ENCODE measurements at regions not wholly inside any gene's neighbourhood (a gene's known extent, or its start where the extent isn't known, plus 50 kb on each side); places are given as distances from the start of the nearest gene placed in this dataset.
"Not testable (repeated sequence)": the region's sequence is repeated elsewhere in the genome, so short reads cannot be mapped to it uniquely, and the experiment has no call there.

DNA sequence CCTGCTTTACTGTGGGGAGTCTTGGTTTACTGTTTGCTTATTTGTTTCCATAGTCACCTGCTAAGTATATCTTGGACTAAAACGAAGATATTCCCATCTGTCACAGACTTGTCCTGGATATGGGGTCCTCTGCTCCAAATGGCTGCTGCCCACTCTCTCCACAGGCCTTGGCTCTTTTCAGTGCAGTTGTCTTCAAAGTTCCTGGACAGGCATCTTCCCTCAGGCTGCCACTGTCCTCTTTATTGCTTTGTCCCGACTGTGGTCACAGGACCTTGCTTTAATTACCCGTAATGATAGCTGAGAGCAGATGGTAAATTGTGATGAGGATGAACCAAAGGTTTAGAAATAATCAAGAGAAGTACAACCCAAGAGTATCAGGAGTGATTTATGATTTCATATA lies 713.9 kb upstream of the CCDC179 start:
- no peak for DNase-seq

DNA sequence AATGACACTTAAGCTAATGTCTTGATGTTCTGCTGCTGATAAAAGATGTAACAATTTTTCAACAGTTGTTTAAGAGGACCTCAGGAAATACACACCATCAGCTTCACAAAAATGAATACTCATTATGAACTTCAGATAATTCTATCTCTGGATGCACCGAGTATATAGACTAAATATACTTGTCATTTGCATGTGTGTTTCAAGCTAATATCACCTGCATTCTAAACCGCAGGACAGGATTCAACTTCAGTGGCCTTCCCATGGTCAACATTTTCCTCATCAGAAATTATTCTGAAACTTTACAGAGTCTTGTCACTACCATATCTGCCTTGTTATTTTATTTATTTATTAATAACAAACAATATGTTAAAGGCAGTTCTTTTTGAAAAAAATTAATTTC lies 717.0 kb upstream of the CCDC179 start:
- DNase-seq = no peak

DNA sequence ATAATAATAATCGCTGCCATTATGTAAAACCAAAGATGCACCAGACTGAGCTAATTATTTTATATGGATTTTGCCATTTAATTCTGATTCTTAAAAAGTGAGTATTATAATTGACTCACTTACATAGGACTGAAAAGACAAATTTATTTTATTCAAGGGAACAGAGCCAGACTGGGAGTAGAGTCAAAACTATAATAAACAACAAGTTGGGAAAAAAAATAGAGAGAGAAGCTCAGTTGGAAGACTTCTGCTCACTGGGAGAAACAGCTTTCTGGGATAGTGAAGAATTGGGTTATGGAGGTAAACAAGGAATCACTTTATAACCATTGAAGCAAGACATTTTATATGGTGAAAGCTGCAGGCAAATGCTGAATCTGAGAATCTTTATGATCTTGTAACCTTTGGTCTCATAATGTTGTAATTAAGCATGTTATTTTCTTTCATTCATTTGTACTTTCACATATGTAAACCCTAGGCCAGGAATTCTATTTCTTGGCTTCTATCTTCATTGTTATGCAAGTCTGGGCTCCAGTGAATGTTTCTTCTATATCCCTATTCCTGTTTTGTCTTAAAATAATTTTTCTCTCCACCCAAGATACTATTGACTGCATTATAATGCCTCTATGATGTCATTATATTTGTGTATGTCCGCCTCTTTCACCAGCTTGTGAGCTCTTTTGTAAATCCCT lies 725.3 kb upstream of the CCDC179 start:
- no peak for DNase-seq

DNA sequence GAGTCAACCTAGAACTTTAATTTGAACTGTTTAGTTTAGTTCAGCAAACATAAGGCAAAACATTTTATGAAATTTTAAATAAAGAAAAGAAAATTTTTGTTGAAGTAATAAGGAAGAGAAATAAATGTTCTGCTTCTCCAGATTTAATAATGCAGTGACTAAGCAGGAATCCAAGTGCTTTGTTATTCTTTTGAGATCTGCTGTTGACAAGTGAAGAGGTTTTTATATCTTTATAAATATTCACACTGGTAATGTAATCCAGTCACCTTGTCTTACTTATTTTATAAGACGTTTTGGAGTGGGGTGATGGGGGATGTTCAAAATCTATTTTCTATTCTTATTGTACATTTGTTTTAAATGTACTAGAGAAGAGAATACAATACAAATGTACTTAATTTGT lies 725.9 kb upstream of the CCDC179 start:
- no peak for DNase-seq

DNA sequence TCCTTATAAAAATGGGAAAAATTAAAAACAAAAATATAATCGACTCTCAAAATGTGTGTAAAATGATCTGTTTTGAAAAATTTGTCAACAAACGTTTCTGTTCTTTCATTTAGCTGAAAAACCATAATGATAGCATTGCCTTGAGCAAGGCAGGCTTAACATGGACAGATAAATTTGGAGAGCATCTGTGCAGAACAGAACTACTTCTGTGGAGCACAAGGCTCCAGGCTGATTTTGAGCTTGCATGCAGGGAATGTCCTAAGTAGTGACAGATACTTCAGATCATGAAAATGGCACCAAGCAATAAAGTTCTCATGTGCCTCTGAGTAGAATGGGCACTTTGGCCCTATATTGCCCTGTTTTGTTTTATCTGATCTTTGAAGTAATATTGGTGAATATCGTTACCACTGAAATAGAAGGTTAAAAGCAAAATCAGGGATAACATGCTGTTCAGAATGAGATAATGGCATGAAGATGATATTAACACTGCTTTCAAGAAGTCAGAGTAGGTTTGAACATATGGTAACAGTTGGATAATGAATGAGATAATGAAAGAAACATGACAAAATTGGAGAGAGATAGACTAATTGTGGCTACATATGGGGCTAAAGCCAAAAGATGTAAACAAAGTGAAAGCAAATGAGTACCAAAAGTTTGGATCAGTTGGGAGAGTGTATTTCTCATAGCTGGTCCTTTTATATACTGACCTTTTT lies 730.5 kb upstream of the CCDC179 start:
- no peak for DNase-seq

DNA sequence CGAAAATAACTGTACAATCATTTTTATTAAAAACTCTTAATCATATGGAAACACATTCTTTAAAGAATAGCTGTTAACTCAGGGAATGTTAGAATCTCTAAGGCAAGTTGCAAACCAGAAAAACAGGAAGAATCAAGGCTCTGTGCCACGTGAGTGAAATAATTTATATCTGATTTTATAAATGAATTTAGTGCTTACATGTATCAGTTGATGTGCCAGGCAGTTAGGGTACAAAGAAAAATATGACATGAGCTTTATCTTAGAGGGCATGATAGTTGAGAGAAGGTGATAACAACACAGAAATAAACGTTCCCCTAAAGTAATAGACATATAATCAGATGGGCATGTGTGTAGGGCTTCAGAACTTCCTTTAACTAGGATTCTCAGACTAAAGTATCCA lies 734.5 kb upstream of the CCDC179 start:
- DNase-seq = no peak

DNA sequence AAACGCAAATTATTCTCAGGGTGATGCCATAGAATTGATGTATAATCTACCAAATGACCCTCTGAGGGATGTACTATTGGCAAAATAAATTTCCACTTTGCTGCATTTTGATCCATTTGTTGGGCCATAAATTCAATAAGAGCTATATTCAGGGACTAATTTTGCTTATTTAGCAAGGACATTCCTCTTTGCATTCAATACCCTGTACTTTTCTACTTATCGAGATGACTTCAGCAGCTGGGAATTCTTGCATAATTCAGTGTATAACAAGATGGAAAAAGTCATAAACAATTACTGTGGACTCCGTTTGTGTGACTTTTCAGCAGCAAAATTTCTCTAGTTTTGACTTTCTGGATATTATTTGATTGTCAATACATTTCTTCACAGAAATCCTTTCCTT lies 744.7 kb upstream of the CCDC179 start:
- DNase-seq = no peak

DNA sequence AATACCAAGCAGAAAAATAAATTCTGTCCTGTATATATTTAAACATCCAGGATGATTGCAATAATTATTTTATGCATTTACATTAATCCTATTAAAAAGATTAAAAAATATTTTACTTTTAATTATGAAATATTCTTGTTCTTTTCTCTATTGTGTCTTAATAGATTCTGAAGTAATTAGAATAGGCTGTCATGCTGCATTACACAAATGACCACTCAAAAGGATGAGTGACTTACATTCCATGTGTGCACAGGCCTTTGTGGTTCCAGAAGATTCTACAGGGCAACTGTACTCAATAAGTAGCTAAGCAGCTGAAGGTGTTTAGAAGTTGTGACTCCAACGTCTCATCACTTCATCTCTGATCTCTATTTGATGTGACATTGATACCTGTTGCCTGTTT lies 745.9 kb upstream of the CCDC179 start:
- no peak for DNase-seq

DNA sequence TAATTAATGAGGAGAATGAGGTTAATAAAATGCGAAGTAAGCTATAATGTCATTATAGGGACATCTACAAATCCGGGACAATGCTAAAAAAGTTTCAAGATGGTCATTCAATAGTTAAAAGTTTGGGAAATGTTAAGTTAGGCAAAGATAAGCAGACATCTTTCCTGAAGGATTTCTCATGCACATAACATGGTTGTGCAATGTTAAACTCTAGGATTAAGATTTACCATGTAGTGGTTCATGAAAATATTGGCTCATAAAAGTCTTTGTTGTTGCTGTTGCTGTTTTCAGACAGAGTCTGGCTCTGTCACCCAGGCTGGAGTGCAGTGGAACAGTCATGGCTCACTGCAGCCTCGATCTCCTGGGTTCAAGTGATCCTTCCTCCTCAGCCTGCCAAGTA lies 751.5 kb upstream of the CCDC179 start:
- no peak for DNase-seq

DNA sequence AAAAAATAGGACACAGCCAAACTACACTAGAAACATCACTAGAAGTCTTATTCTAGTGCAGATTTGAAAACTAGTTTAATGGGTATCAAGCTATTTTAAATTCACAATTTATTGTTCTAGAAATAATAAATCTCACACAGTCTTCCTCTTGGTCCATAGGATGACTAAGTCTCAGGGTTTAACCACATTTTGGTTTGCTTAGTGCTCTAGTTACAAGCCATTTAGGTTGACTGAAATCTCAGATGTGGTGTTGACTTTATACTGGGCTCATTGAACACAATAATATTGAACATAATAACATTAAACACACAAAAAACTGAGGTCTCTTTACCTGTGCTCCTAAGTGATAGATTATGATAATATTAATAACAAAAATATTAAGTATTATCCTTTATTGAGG lies 760.3 kb upstream of the CCDC179 start:
- no peak for DNase-seq

DNA sequence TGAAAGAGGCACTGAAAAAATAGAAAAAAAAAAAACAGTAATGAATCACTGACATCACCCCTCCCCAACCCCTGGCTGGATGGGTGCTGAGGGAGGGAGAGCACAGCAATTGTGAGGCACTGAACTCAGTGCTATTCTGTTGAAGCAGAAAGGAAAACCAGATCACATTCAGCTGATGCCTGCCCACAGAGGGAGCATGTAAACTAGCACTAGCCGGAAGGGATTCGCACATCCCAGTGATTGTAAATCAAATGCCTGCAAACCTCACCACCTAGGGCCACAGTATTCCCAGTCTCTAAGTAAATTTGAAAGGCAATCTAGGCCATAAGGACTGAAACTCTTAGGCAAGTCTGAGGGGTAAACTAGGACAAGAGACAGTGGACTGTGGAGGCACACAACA lies 772.0 kb upstream of the CCDC179 start:
- no peak for DNase-seq

DNA sequence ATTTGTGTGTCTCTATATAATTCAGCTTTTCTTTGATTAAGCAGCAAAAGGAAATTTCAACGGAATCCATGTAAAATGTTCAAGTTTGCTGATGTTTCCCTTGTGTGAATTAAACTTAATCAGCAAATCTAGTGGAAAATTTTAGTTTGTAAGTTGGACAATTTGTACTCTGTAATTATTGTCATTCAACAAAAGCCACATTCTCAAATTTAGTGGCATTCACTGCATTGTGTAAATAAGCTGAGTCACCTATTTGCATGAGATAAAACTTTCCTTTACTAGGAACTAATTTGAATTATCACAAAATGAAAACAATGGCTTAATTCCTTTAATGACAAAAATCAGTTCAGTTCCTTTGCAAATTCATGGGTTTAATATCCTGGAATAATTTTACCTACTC lies 784.2 kb upstream of the CCDC179 start:
- no peak for DNase-seq

DNA sequence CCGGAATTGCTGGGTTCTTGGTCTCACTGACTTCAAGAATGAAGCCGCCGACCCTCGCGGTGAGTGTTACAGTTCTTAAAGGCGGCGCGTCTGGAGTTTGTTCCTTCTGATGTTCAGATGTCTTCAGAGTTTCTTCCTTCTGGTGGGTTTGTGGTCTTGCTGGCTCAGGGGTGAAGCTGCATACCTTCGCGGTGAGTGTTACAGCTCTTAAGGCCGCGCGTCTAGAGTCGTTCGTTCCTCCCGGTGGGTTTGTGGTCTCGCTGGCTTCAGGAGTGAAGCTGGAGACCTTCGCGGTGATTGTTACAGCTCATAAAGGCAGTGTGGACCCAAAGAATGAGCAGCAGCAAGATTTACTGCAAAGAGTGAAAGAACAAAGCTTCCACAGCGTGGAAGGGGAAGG lies 792.1 kb upstream of the CCDC179 start:
- DNase-seq = not testable (repeated sequence)

DNA sequence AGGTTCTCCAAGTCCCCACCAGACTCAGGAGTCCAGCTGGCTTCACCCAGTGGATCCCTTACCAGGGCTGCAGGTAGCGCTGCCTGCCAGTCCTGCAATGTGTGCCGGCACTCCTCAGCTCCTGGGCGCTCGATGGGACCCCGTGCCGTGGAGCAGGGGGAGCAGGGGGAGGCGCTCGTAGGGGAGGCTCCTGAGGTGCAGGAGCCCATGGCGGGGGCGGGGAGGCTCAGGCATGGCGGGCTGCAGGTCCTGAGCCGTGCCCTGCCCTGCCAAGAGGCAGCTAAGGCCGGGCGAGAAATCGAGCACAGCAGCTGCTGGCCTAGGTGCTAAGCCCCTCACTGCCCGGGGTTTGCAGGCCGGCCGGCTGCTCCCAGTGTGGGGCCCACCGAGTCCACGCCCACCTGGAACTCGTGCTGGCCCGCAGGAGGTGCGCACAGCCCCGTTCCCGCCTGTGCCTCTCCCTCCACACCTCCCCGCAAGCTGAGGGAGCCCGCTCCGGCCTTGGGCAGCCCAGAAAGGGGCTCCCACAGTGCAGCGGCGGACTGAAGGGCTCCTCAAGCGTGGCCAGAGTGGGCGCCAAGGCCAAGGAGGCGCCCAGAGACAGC lies 792.9 kb upstream of the CCDC179 start:
- DNase-seq = no peak

DNA sequence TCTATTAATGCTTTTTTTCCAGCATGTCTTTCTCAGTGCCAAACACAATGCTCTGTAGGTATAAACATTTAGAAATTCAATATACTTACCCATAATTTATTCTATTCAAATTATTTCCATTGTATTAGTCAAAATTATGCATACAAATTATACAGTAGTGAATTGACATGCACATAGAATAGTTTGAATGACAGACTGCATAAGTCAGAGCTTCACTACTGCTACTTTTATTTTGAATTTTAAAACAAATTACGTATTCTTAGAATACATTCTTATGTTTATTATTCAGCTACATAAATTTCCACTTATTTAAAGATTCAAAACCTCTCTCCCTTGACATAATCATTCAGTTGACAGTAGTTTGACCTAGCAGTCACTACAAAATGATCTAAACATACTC lies 808.0 kb upstream of the CCDC179 start:
- no peak for DNase-seq

DNA sequence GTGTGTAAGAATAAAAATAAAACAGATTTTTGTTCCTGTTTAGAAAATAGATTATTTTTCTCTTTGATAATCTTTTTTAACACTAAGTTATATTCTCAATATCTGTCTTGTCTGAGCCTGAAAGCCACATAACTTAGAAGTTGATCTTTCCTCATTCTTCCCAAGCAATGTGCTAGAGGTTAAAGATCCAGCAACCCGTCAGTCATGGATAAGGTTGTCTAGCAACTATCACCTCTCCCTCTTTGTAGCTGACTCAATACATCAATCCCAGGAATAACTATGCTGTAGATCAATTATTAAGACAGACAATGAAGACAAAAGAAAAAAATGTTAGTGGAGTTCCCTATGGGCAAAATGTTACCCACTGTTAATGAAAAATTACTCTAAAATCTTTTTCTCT lies 813.1 kb upstream of the CCDC179 start:
- no peak for DNase-seq

DNA sequence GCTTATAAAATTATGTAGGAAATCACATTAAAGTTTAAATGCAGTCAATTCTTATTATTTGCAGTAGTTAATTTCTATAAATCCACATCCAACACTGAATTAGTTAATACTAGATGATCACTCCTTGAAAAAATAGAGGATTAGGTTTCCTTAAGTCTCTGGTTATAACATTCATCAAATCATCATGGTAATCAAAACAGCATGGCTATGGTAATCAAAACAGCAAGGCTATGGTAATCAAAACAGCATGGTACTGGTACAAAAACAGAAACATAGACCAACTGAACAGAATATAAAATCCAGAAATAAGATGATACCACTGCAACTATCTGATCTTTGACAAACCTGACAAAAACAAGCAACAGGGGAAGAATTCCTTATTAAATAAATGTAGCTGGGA lies 814.6 kb upstream of the CCDC179 start:
- no peak for DNase-seq

DNA sequence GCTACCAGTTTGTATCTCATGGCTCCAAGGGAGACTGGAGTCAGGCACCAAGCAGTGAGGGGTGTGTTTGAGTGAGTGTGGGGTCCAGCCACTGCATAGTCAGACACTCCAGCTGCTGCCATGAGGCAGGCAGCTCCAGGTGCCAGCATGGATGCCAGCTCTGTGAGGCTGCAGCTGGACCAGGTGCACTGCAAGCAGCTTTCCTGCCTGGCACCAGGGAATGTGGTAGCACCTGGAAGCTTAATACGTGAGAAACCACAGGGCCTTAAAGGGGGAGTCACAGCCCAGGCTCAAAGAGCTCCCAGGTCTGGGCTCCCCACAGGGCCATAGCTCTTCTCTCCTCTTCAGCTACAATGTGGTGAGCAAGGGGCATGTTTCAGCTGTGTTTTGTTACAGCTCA lies 817.8 kb upstream of the LUZP2 start:
- DNase-seq = no peak

DNA sequence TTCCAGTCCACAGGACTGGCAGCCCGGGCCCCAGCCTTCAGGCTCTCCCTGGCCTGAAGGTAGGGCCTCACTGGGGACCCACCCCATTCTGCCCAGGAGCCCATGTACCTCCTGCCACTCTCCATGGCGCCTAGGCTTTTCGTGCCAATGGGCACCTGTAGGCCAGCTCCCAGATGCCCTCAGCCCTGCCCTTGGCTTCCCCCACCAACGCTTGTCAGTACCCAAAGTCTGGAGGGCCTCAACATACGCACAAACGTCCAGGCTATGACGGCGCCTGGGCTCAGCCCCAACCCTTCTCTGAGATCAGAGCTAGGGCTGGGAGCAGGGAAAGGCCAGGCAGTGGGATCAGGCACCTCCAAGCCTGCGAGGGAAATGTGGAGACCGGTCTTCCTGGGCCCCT lies 816.9 kb upstream of the LUZP2 start:
- no peak for DNase-seq

DNA sequence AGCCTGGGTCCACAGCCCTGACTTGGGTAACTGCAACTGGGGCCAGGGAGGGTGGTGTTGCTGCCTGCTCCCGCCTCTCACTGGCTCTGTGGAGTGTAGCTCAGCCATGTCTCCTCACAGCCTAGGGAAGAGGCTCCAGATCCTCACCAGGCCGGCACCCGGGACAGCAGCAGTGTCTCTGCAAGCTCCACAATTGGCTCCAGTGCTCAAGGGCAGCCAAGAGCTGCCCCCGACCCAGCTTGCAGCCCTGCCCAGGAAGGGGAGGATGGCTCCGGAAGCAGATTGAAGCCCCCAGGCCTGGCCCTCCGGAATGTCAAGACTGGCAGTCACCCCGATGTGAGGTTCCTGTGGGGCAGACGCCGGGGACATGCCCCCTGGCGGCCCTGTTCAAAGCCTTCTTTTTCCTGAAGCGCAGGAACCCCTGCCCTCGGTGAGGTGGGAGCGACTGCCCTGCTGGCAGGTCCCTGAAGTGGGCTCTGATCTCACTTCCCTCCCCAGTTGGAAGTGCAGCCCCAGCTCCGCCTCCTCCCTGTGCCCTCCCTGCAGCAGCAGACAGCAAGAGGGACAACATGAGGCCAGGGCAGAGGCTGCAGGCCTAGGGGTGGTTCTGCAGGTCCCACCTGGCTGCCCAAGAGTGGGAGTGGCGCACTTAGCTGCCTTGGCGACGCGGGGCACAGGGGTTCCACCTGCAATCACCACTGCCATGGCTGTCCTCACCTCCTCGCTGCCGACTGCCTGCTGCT lies 816.2 kb upstream of the LUZP2 start:
- no peak for DNase-seq

DNA sequence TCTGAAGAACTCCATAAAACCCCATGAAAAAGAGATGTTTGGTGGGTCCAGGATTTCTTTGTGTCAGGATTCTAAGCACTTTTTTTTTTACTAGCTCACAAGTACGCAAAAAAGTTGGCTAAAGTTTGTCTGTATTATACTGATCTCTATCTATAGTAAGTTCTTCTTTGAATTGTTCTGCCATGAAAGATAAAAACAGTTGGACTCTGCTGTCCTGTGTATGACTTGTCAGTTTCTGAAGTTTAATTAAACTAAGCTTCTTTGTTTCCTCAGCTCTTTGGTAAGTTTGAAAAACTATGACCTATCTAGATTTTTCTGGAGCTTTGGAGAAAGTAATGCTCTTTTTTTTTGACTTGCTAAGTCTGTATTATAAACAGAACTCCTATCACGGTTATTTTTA lies 812.2 kb upstream of the LUZP2 start:
- DNase-seq = no peak

DNA sequence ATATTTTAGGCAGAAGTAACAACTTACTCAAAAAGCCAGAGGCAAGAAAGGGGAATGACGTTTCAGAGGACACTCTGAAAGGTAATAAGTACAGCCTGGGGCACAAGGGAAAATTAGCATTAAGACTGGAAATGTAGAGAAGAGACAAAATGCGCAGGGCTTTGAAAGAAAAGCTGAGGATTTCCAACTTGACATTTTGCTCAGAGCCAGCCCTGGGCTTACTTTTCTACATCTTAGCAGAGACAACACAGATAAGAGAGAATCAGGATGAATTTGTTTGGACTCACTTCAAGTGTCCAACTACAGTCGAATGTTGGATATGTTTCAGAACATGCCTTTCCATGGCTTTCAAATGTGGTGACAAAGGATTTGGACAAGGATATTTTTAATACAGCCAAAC lies 808.9 kb upstream of the LUZP2 start:
- DNase-seq = no peak

DNA sequence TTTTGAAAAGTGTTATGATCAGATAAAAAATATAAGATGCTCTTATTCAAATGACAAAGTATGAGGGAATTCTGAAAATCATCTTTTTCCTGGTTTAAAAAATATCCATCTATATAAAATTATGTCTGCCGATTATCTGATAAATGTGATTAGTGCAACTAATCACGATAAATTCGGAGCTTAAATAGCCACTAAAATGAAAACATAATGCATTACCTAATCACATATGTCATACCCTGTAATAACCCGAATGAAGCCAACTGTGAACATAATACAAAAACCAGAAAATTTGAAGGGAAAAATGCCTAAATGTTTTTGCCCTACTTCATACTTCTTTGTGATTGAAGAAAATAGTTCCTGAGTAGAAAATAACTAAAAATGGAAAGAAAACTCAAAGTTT lies 808.4 kb upstream of the LUZP2 start:
- DNase-seq = no peak

DNA sequence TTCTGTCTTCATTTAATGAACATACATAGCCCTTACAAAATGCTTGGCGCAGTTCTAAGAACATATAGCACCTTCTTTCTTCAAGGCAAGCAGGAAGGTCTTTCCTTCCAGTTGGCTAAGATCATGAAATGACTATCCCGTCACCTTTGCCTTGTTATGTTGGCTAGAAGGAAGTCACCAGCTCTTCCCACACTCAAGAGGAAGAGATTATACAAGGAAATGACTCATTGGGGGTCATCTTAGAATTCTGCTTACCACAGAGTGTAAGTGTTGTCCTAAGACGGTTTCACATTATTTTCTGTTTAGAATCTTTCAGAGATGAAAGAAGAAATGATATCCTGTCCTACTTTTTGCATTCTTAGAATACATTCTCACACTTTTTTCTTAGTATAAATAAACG lies 808.0 kb upstream of the LUZP2 start:
- no peak for DNase-seq

Data from suppressor macrophage treated with lipopolysaccharide for 4 hours (primary cell).